Hepatocyte (in vitro differentiated cells): ENCODE measurements at regions not wholly inside any gene's neighbourhood (a gene's known extent, or its start where the extent isn't known, plus 50 kb on each side); places are given as distances from the start of the nearest gene placed in this dataset.

Experiments used
- DNase-seq: peaks from one replicate; pipeline ENCODE4 v3.0.0-alpha.2; 2016; ENCODE audit warnings: low spot score
- H2AFZ ChIP-seq: fragments of 200-600 bp; sonication (generic); 2 replicates; pipeline ENCODE4 v1.6.0; 2016; ENCODE audit warnings: antibody characterized with exemption, mild to moderate bottlenecking
- H3K27ac ChIP-seq: fragments of 200-600 bp; sonication (generic); 2 replicates; pipeline ENCODE4 v1.5.1; 2016; ENCODE audit warnings: mild to moderate bottlenecking
- H3K27me3 ChIP-seq: fragments of 200-600 bp; sonication (generic); 2 replicates; pipeline ENCODE4 v1.6.1; 2016
- H3K36me3 ChIP-seq: fragments of 200-600 bp; sonication (generic); replicated peaks from 2 replicates; pipeline ENCODE4 v1.5.1; 2016; ENCODE audit warnings: low read depth; ENCODE audit not compliant: insufficient read depth
- H3K4me1 ChIP-seq: fragments of 200-600 bp; sonication (generic); 2 replicates; pipeline ENCODE4 v1.5.1; 2016; ENCODE audit warnings: mild to moderate bottlenecking, moderate library complexity; ENCODE audit not compliant: insufficient read depth
- H3K4me2 ChIP-seq: fragments of 200-600 bp; sonication (generic); 2 replicates; pipeline ENCODE4 v1.6.0; 2016
- H3K4me3 ChIP-seq: fragments of 200-600 bp; sonication (generic); 2 replicates; pipeline ENCODE4 v1.5.1; 2016; ENCODE audit warnings: mild to moderate bottlenecking
- H3K79me2 ChIP-seq: fragments of 200-600 bp; sonication (generic); 2 replicates; pipeline ENCODE4 v1.6.0; 2017; ENCODE audit warnings: mild to moderate bottlenecking
- H3K9me2 ChIP-seq: fragments of 200-600 bp; sonication (generic); replicated peaks from 2 replicates; pipeline ENCODE4 v1.6.0; 2017; ENCODE audit warnings: mild to moderate bottlenecking; ENCODE audit not compliant: insufficient read depth
- H3K9me3 ChIP-seq: fragments of 200-600 bp; sonication (generic); 2 replicates; pipeline ENCODE4 v1.5.1; 2016; ENCODE audit warnings: low read depth, mild to moderate bottlenecking
- H4K20me1 ChIP-seq: fragments of 200-600 bp; sonication (generic); 2 replicates; pipeline ENCODE4 v1.6.0; 2016; ENCODE audit warnings: mild to moderate bottlenecking; ENCODE audit not compliant: insufficient read depth, poor library complexity, severe bottlenecking
- EZH2 ChIP-seq: fragments of 200-600 bp; sonication (generic); IDR thresholded peaks from 2 replicates; pipeline ENCODE4 v1.6.1; 2016; ENCODE audit warnings: antibody characterized with exemption, mild to moderate bottlenecking, borderline replicate concordance
- EZH2phosphoT487 ChIP-seq: fragments of 200-600 bp; sonication (generic); IDR thresholded peaks from one replicate; pipeline ENCODE4 v1.6.1; 2018; ENCODE audit warnings: antibody characterized with exemption, mild to moderate bottlenecking, low read depth, moderate library complexity; ENCODE audit not compliant: unreplicated experiment, severe bottlenecking
- WGBS: methylation state at CpG from one replicate; pipeline ENCODE4 v1.1.6; 2016; ENCODE audit warnings: low lambda C conversion rate; ENCODE audit errors: missing lambda C conversion rate; 5-methylcytosine and 5-hydroxymethylcytosine counted together
- TF ChIP-seq, protein P1 (sequence below): fragments of 200-600 bp; sonication (generic); IDR thresholded peaks from 2 replicates; pipeline ENCODE4 v1.5.1; 2016; ENCODE audit warnings: antibody characterized with exemption, mild to moderate bottlenecking; ENCODE audit not compliant: poor library complexity

GRCh38 chr11:106222626-106223025 lies 145.2 kb downstream of the AASDHPPT start:
- no peak for DNase-seq
- Histone ChIP-seq H3K4me3 (no peak overlapping the region), H3K4me1 (peaks cover 7% of the 10 kb centered on the region), H3K9me3 (no peaks in the 10 kb centered on the region), H3K27me3 (no peaks in the 10 kb centered on the region), H3K9me2 (no peaks in the 10 kb centered on the region), H2AFZ (no peak overlapping the region), H3K36me3 (no peaks in the 10 kb centered on the region), H3K27ac (no peak overlapping the region), H3K4me2 (no peak overlapping the region), H4K20me1 (no peaks in the 10 kb centered on the region), H3K79me2 (no peaks in the 10 kb centered on the region)
- 82% methylated on average over 4 of the region's 4 CpGs for WGBS
- no peak for TF ChIP-seq EZH2
- TF ChIP-seq, protein P1, sequence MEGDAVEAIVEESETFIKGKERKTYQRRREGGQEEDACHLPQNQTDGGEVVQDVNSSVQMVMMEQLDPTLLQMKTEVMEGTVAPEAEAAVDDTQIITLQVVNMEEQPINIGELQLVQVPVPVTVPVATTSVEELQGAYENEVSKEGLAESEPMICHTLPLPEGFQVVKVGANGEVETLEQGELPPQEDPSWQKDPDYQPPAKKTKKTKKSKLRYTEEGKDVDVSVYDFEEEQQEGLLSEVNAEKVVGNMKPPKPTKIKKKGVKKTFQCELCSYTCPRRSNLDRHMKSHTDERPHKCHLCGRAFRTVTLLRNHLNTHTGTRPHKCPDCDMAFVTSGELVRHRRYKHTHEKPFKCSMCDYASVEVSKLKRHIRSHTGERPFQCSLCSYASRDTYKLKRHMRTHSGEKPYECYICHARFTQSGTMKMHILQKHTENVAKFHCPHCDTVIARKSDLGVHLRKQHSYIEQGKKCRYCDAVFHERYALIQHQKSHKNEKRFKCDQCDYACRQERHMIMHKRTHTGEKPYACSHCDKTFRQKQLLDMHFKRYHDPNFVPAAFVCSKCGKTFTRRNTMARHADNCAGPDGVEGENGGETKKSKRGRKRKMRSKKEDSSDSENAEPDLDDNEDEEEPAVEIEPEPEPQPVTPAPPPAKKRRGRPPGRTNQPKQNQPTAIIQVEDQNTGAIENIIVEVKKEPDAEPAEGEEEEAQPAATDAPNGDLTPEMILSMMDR: no peak
- TF ChIP-seq EZH2phosphoT487: no peak

GRCh38 chr11:106224172-106224571 lies 146.7 kb downstream of the AASDHPPT start:
- H3K9me3 ChIP-seq: no peaks in the 10 kb centered on the region
- no peak overlapping the region for H3K4me3 ChIP-seq
- DNase-seq: no peak
- no peaks in the 10 kb centered on the region for H3K9me2 ChIP-seq
- peaks cover under 1% of the 10 kb centered on the region for H3K4me1 ChIP-seq
- H4K20me1 ChIP-seq: no peaks in the 10 kb centered on the region
- no peaks in the 10 kb centered on the region for H3K79me2 ChIP-seq
- H3K4me2 ChIP-seq: no peak overlapping the region
- WGBS: 0% methylated on average over 1 of the region's 1 CpG
- no peak overlapping the region for H2AFZ ChIP-seq
- no peaks in the 10 kb centered on the region for H3K27me3 ChIP-seq
- H3K36me3 ChIP-seq: no peaks in the 10 kb centered on the region
- no peak for TF ChIP-seq EZH2
- H3K27ac ChIP-seq: no peak overlapping the region

- no peaks in the 10 kb centered on the region for H4K20me1 ChIP-seq
- H3K9me2 ChIP-seq: no peaks in the 10 kb centered on the region
- H3K9me3 ChIP-seq: no peaks in the 10 kb centered on the region
- no peak overlapping the region for H3K4me2 ChIP-seq
- no peak overlapping the region for H2AFZ ChIP-seq
- H3K79me2 ChIP-seq: no peaks in the 10 kb centered on the region
- peak overlapping the region; percentile 74 for H3K27ac ChIP-seq
- DNase-seq: peak; percentile 34
- peaks cover 9% of the 10 kb centered on the region for H3K4me1 ChIP-seq
- WGBS: 78% methylated on average over 1 of the region's 1 CpG
- H3K27me3 ChIP-seq: no peaks in the 10 kb centered on the region
- no peaks in the 10 kb centered on the region for H3K36me3 ChIP-seq
- no peak overlapping the region for H3K4me3 ChIP-seq
- TF ChIP-seq EZH2phosphoT487 (no peak), EZH2 (no peak)
- TF ChIP-seq, protein P1: no peak
Observed at GRCh38 chr11:106228996-106229395, 151.5 kb downstream of the AASDHPPT start.

- H3K4me3 ChIP-seq: no peak overlapping the region
- no peaks in the 10 kb centered on the region for H3K79me2 ChIP-seq
- DNase-seq: peak; percentile 29
- no peaks in the 10 kb centered on the region for H3K27me3 ChIP-seq
- WGBS: 48% methylated on average over 2 of the region's 2 CpGs
- H3K9me2 ChIP-seq: no peaks in the 10 kb centered on the region
- H3K36me3 ChIP-seq: no peaks in the 10 kb centered on the region
- H3K4me2 ChIP-seq: no peak overlapping the region
- no peak overlapping the region for H3K27ac ChIP-seq
- H3K9me3 ChIP-seq: no peaks in the 10 kb centered on the region
- no peak for TF ChIP-seq EZH2
- TF ChIP-seq, protein P1: peak; percentile 46
- H2AFZ ChIP-seq: no peak overlapping the region
- H4K20me1 ChIP-seq: no peaks in the 10 kb centered on the region
- H3K4me1 ChIP-seq: peaks cover 9% of the 10 kb centered on the region
Observed at GRCh38 chr11:106231591-106231990, 154.1 kb downstream of the AASDHPPT start.
